ENCODE measurements at regions not wholly inside any gene's neighbourhood (a gene's known extent, or its start where the extent isn't known, plus 50 kb on each side); places are given as distances from the start of the nearest gene placed in this dataset.

- Histone ChIP-seq H3K36me3 (ENCODE audit: control insufficient read depth, insufficient read depth, low read length) (no peaks in the 10 kb centered on the region), H3K27ac (ENCODE audit: low read length) (no peak overlapping the region), H3K4me3 (ENCODE audit: low read depth in 2 of 2, low read length in 2 of 2) (no peak overlapping the region), H3K9me3 (ENCODE audit: control insufficient read depth, insufficient read depth, low read depth, low read length) (no peaks in the 10 kb centered on the region), H3K4me1 (ENCODE audit: control insufficient read depth, insufficient read depth, low read length) (peaks cover 15% of the 10 kb centered on the region), H3K27me3 (ENCODE audit: control insufficient read depth, insufficient read depth, low read length) (no peaks in the 10 kb centered on the region)
- ChIA-PET CTCF (no interaction called here), POLR2A (no interaction called here)
- ATAC-seq (no peak), DNase-seq (ENCODE audit: low read depth, low spot score) (no peak)
- in situ Hi-C loops (cut with HindIII; ENCODE audit: low pct_unique_long_range_greater_than_20kb, low sequenced_read_pairs) (no loop called here), intact Hi-C loops (cut with micrococcal nuclease; ENCODE audit: unreplicated experiment) (no loop called here)
- no TSS peak for BruUV-seq (replicated peaks)
- no peak for TF ChIP-seq POLR2AphosphoS5 (IDR thresholded peaks at IDR 0.05; ENCODE audit: low read depth, low read length)
- TF ChIP-seq SIN3A (IDR thresholded peaks at IDR 0.05; ENCODE audit: borderline replicate concordance, insufficient read depth, low read depth, low read length) = no peak
- TF ChIP-seq REST (IDR thresholded peaks at IDR 0.05; ENCODE audit: insufficient read depth in 1 of 2, low read depth in 2 of 2, low read length in 1 of 2) = no peak
- no peak for TF ChIP-seq CTCF (IDR thresholded peaks at IDR 0.05)
- TF ChIP-seq TCF7L2 (IDR thresholded peaks at IDR 0.05; ENCODE audit: low read depth, low read length) = no peak
These were observed 268.0 kb downstream of the ZEB1 start for GRCh38 chr10:31586723-31587638.

GRCh38 chr10:31584876-31585275, 265.9 kb downstream of the ZEB1 start:
- Histone ChIP-seq H3K4me1 (ENCODE audit: control insufficient read depth, insufficient read depth, low read length) (peaks cover 16% of the 10 kb centered on the region), H3K36me3 (ENCODE audit: control insufficient read depth, insufficient read depth, low read length) (no peaks in the 10 kb centered on the region), H3K27ac (ENCODE audit: low read length) (no peak overlapping the region), H3K4me3 (ENCODE audit: low read depth in 2 of 2, low read length in 2 of 2) (no peak overlapping the region), H3K9me3 (ENCODE audit: control insufficient read depth, insufficient read depth, low read depth, low read length) (no peaks in the 10 kb centered on the region), H3K27me3 (ENCODE audit: control insufficient read depth, insufficient read depth, low read length) (no peaks in the 10 kb centered on the region)
- BruUV-seq (replicated peaks) = no TSS peak
- ChIA-PET POLR2A (no interaction called here), CTCF (no interaction called here)
- TF ChIP-seq CTCF (IDR thresholded peaks at IDR 0.05) (no peak), SIN3A (IDR thresholded peaks at IDR 0.05; ENCODE audit: borderline replicate concordance, insufficient read depth, low read depth, low read length) (no peak), TCF7L2 (IDR thresholded peaks at IDR 0.05; ENCODE audit: low read depth, low read length) (no peak), POLR2AphosphoS5 (IDR thresholded peaks at IDR 0.05; ENCODE audit: low read depth, low read length) (no peak), REST (IDR thresholded peaks at IDR 0.05; ENCODE audit: insufficient read depth in 1 of 2, low read depth in 2 of 2, low read length in 1 of 2) (no peak)
- ATAC-seq (no peak), DNase-seq (ENCODE audit: low read depth, low spot score) (no peak)
- in situ Hi-C loops (cut with HindIII; ENCODE audit: low pct_unique_long_range_greater_than_20kb, low sequenced_read_pairs) (no loop called here), intact Hi-C loops (cut with micrococcal nuclease; ENCODE audit: unreplicated experiment) (no loop called here)
